ENCODE measurements at regions not wholly inside any gene's neighbourhood (a gene's known extent, or its start where the extent isn't known, plus 50 kb on each side); places are given as distances from the start of the nearest gene placed in this dataset.

GRCh38 chr5:106730506-106730905, 940.2 kb downstream of the EFNA5 start:
- Histone ChIP-seq H3K4me3 (ENCODE audit: low read depth, low read length) (no peak overlapping the region), H3K27me3 (ENCODE audit: control insufficient read depth, insufficient read depth, low read length) (no peaks in the 10 kb centered on the region), H3K36me3 (ENCODE audit: control insufficient read depth, insufficient read depth, low read length) (no peaks in the 10 kb centered on the region)
- no peak for TF ChIP-seq CTCF (IDR thresholded peaks at IDR 0.05; ENCODE audit: insufficient read depth, low read length, severe bottlenecking)
- no peak for DNase-seq (ENCODE audit: low read depth)
- peak; percentile 76 for FAIRE-seq

- DNase-seq (ENCODE audit: low read depth) (no peak), FAIRE-seq (no peak)
- TF ChIP-seq CTCF (IDR thresholded peaks at IDR 0.05; ENCODE audit: insufficient read depth, low read length, severe bottlenecking): no peak
- no peaks in the 10 kb centered on the region for H3K27me3 ChIP-seq (ENCODE audit: control insufficient read depth, insufficient read depth, low read length)
- no peaks in the 10 kb centered on the region for H3K36me3 ChIP-seq (ENCODE audit: control insufficient read depth, insufficient read depth, low read length)
- no peak overlapping the region for H3K4me3 ChIP-seq (ENCODE audit: low read depth, low read length)
Observed at GRCh38 chr5:106728208-106728607, 942.5 kb downstream of the EFNA5 start.

- Histone ChIP-seq H3K36me3 (ENCODE audit: control insufficient read depth, insufficient read depth, low read length) (no peaks in the 10 kb centered on the region), H3K4me3 (ENCODE audit: low read depth, low read length) (no peak overlapping the region), H3K27me3 (ENCODE audit: control insufficient read depth, insufficient read depth, low read length) (no peaks in the 10 kb centered on the region)
- no peak for TF ChIP-seq CTCF (IDR thresholded peaks at IDR 0.05; ENCODE audit: insufficient read depth, low read length, severe bottlenecking)
- no peak for FAIRE-seq
- no peak for DNase-seq (ENCODE audit: low read depth)
Observed at GRCh38 chr5:106727071-106727470, 943.7 kb downstream of the EFNA5 start.

GRCh38 chr5:106720367-106720766, 950.4 kb downstream of the EFNA5 start:
- FAIRE-seq: no peak
- DNase-seq (ENCODE audit: low read depth): no peak
- no peaks in the 10 kb centered on the region for H3K36me3 ChIP-seq (ENCODE audit: control insufficient read depth, insufficient read depth, low read length)
- no peaks in the 10 kb centered on the region for H3K27me3 ChIP-seq (ENCODE audit: control insufficient read depth, insufficient read depth, low read length)
- no peak overlapping the region for H3K4me3 ChIP-seq (ENCODE audit: low read depth, low read length)
- no peak for TF ChIP-seq CTCF (IDR thresholded peaks at IDR 0.05; ENCODE audit: insufficient read depth, low read length, severe bottlenecking)

GRCh38 chr5:106699796-106700195, 970.9 kb downstream of the EFNA5 start:
- H3K36me3 ChIP-seq (ENCODE audit: control insufficient read depth, insufficient read depth, low read length): no peaks in the 10 kb centered on the region
- DNase-seq (ENCODE audit: low read depth): no peak

More at GRCh38 chr5:106699796-106700195, 970.9 kb downstream of the EFNA5 start:
- no peak for TF ChIP-seq CTCF (IDR thresholded peaks at IDR 0.05; ENCODE audit: insufficient read depth, low read length, severe bottlenecking)
- FAIRE-seq: no peak
- no peaks in the 10 kb centered on the region for H3K27me3 ChIP-seq (ENCODE audit: control insufficient read depth, insufficient read depth, low read length)
- H3K4me3 ChIP-seq (ENCODE audit: low read depth, low read length): no peak overlapping the region
